ENCODE measurements at regions not wholly inside any gene's neighbourhood (a gene's known extent, or its start where the extent isn't known, plus 50 kb on each side); places are given as distances from the start of the nearest gene placed in this dataset.

DNA sequence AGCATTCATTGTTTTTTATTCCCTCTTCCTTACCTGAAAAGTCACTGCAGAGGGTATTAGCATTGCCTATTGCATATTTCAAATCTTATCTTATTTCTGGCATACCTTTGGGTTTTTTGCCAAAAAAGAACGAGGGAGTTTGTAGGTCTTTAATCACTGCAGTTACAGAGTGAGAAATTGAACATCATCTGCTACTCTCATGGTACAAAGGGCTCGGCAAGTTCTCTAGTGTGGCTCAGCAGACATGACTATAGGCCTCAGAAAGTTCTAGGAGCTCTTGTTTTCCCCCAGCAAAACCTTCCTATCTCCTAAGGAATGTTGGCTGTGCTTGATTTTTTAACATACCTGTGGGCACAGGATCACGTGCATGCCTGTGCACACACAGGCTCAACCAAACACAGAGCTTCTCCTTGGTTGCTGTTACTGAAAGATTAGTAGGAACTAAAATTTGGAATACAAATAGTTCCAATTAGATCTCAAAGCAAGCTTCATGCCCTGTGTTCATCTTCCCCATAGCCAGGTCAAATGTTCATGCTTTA is 69.7 kb downstream of the CCDC185 start:
- no peak for TF ChIP-seq EZH2 (IDR thresholded peaks at IDR 0.05; ENCODE audit: low read depth, unreplicated experiment)
- TF ChIP-seq, protein P1, sequence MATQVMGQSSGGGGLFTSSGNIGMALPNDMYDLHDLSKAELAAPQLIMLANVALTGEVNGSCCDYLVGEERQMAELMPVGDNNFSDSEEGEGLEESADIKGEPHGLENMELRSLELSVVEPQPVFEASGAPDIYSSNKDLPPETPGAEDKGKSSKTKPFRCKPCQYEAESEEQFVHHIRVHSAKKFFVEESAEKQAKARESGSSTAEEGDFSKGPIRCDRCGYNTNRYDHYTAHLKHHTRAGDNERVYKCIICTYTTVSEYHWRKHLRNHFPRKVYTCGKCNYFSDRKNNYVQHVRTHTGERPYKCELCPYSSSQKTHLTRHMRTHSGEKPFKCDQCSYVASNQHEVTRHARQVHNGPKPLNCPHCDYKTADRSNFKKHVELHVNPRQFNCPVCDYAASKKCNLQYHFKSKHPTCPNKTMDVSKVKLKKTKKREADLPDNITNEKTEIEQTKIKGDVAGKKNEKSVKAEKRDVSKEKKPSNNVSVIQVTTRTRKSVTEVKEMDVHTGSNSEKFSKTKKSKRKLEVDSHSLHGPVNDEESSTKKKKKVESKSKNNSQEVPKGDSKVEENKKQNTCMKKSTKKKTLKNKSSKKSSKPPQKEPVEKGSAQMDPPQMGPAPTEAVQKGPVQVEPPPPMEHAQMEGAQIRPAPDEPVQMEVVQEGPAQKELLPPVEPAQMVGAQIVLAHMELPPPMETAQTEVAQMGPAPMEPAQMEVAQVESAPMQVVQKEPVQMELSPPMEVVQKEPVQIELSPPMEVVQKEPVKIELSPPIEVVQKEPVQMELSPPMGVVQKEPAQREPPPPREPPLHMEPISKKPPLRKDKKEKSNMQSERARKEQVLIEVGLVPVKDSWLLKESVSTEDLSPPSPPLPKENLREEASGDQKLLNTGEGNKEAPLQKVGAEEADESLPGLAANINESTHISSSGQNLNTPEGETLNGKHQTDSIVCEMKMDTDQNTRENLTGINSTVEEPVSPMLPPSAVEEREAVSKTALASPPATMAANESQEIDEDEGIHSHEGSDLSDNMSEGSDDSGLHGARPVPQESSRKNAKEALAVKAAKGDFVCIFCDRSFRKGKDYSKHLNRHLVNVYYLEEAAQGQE (IDR thresholded peaks at IDR 0.05; ENCODE audit: unreplicated experiment): no peak
- TF ChIP-seq, protein P2, sequence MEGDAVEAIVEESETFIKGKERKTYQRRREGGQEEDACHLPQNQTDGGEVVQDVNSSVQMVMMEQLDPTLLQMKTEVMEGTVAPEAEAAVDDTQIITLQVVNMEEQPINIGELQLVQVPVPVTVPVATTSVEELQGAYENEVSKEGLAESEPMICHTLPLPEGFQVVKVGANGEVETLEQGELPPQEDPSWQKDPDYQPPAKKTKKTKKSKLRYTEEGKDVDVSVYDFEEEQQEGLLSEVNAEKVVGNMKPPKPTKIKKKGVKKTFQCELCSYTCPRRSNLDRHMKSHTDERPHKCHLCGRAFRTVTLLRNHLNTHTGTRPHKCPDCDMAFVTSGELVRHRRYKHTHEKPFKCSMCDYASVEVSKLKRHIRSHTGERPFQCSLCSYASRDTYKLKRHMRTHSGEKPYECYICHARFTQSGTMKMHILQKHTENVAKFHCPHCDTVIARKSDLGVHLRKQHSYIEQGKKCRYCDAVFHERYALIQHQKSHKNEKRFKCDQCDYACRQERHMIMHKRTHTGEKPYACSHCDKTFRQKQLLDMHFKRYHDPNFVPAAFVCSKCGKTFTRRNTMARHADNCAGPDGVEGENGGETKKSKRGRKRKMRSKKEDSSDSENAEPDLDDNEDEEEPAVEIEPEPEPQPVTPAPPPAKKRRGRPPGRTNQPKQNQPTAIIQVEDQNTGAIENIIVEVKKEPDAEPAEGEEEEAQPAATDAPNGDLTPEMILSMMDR (conservative IDR thresholded peaks at IDR 0.05; ENCODE audit: low read depth in 2 of 2): no peak
- TF ChIP-seq, protein P3, sequence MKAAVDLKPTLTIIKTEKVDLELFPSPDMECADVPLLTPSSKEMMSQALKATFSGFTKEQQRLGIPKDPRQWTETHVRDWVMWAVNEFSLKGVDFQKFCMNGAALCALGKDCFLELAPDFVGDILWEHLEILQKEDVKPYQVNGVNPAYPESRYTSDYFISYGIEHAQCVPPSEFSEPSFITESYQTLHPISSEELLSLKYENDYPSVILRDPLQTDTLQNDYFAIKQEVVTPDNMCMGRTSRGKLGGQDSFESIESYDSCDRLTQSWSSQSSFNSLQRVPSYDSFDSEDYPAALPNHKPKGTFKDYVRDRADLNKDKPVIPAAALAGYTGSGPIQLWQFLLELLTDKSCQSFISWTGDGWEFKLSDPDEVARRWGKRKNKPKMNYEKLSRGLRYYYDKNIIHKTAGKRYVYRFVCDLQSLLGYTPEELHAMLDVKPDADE (IDR thresholded peaks at IDR 0.05): no peak
- no peak for TF ChIP-seq NANOG (IDR thresholded peaks at IDR 0.05; ENCODE audit: borderline replicate concordance)
- TF ChIP-seq JUNB (IDR thresholded peaks at IDR 0.05; ENCODE audit: unreplicated experiment): no peak
- TF ChIP-seq POLR2AphosphoS5 (IDR thresholded peaks at IDR 0.05; ENCODE audit: low read depth): no peak
- TF ChIP-seq STAT1 (IDR thresholded peaks at IDR 0.05; ENCODE audit: unreplicated experiment): no peak
- TF ChIP-seq CREB1 (CRISPR knock-in tag; IDR thresholded peaks at IDR 0.05; ENCODE audit: low read depth): no peak
- TF ChIP-seq EZH2phosphoT487 (IDR thresholded peaks at IDR 0.05; ENCODE audit: unreplicated experiment): no peak
